HT-29 (cell line): ENCODE measurements at regions not wholly inside any gene's neighbourhood (a gene's known extent, or its start where the extent isn't known, plus 50 kb on each side); places are given as distances from the start of the nearest gene placed in this dataset.

ENCODE experiments used
- DNase-seq: peaks from one replicate; pipeline ENCODE4 v3.0.0-alpha.2; 2015; ENCODE audit warnings: low spot score

DNA sequence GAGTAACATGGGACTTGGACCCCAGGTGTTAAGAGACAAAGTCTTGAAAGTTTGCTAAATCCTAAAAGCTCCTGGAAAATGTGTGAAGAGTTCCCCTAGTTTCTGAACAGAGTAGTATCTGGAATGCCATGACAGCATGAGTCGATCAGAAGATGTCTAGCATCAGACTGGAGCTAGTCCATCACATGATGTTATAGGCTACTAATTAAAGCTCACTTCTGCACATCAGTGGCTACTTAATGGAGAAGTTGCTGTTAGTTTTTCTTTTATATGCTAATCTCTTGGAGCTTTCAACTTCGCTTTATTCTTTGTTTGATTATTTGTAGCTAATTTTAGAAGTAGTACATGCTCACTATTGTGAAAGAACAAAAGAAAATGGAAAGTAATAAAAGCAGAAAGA, 471.3 kb upstream of the KLF4 start:
- DNase-seq, result no peak

DNA sequence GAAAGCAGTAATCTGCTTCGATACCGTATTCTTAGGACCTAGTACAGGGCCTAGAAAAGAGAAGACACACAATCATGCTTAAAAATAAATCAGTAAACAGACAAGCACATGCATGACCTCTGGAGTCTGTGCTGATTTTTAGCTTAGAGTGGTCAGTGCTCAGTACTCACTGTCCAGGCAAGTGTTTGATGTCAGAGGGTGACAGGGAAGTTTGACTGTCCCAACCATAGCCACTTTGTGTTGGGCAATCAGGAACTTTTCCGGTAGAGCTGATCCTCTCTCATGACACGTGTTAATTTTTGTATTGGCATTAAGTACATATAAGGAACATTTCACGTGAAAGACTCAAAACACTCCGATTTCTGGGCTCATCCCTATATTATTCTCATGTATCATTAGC, 464.7 kb upstream of the KLF4 start:
- DNase-seq, result no peak

DNA sequence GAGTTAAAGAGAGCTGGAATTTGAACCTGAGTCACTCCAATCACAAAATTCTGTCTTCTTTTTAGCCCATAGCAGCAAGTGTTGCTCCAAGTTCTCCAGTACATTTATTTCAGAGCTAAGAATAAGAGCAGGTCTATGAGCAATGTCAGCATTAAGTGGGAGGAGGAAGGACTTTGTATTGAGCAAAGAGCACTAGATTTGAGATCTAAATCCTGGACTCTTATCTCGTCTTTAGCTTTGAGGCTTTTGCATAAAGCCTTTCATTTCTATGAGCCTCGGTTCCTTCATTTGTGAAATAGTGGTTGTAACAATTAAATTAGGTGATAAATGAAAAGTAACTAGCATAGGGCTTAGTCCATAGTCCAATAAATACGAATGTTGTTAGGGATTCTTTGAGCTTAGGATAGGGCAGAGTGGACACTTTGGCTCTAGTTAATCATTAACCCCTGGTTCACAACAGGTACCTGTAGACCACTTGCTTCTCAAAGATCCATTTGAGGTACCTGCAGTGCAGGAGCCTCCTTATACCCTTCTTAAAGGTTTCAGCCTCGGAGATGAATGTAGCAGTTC, 464.1 kb upstream of the KLF4 start:
- no peak for DNase-seq

DNA sequence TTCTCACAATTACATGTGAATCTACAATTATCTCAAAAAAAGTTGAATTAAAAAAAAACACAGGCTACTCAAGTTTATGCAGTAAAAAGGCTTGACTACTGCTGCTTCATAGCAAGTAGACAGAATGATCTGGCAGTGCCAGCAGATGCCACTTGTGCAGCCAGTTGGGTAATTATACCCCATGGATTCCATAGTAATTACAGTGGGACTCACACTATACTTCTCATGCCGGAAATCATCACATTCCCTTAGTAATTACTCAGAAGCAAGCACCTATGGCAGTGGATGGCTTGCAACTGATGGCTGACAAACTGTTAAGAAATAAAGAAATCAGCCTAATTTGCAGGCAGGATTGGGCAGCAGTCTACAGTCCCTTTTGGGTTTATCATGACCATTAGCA, 463.2 kb upstream of the KLF4 start:
- no peak for DNase-seq

DNA sequence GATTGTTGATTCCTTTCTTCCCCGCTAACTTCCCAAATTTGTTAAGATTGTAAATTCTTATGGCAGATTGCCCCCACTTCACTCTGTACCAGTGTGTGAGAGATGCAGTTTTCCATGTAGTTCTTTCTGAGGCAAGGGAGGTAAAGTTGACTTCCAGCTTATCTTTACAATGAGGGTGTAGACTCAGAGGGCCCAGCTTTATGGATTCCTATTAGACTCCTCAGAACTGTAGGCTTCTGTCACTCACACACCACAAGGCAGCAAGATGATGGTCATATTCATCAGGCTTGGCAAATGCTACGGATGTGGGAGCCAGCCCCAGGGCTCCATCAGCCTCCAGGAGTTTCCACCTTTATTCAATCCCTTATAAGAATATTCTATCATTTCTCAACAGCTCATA, 461.9 kb upstream of the KLF4 start:
- no peak for DNase-seq

DNA sequence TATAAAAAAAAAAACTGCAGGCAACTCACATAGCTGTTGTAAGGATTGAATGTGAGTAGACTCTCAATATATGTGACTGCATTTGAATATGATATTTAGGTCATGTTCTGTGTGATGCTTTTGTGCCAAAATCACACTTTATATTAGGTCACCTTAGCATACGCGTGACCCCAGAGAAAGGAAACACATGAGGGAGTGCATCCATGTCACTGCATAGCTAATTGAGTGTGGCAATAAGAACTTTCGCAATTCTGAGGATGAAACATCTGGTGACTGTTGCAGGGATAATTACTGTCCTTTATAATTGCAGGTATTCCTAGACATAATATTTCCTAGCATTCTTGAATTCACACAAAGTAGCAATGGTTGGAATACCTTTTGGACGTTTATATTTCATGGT, 459.5 kb upstream of the KLF4 start:
- DNase-seq, result no peak

DNA sequence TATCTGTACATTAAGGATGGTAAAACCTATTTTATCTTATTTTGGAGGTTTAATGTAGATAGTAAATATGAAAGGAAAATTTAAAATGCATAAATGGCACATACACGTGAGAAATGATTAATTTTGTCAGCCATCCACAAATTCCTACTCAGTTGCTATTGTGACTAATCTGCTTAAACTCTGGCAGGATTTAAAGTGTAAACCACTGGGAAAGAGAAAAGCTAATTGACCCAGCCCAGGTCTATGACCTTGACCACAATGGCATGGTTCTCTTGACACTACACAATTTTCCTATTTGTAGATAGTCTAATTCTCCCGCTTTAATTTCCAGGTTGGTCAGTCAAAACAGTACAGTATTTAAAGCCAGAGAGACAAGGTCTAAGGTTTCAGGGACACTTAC, 459.0 kb upstream of the KLF4 start:
- no peak for DNase-seq

DNA sequence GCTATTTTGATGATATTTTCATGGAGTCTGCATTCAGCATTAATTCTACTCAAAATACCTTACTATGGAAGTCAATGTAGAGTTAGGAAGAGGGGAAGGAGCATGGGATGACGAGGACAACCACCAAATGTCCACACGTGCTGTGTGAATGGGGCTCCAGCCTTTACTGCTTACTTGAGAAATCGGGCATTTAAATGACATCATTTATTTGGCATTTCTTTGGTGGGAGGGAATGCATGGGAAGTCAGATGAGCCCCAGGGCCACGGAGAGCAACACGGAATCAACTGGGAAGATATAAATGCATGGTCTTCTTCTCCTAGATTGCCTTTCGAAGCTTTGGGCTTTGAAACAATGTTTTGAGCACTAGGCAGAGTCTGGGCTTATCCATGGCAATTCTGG, 458.5 kb upstream of the KLF4 start:
- DNase-seq, result no peak

DNA sequence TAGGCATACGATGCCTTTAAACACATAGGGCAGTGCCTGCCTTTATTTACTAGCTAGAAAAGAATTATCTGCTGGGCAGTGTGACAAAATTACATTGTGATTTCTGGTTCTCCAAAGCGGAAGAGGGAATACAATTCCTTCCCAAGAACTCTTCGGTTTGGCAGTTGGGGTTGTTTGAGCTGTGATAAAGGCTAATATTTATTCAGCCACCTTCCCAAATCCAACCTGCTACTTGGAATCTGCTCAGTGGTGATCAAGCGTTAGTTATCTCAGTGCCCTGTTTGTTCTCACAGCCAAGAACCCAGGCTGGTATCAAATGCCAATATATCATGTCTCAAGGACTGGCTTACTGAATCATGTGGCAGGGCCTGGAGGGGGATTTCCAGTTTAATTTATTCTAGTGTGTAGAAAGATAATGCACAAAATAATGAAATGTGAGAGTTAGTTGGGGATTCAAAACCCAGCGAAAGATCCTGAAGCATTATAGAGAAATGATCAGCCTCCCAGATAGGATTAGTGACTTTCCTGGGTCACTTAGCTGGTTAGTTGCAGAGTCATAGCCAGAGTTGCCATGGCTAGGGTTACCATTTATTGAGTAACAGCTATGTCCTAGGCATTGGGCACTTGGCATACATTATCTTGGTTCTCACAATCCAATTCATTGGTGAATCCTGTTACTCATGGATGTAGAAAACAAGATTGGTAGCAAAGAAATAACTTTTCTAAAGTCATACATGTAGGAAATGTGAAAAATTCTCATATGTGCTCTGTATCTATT, 457.0 kb upstream of the KLF4 start:
- DNase-seq, result no peak

DNA sequence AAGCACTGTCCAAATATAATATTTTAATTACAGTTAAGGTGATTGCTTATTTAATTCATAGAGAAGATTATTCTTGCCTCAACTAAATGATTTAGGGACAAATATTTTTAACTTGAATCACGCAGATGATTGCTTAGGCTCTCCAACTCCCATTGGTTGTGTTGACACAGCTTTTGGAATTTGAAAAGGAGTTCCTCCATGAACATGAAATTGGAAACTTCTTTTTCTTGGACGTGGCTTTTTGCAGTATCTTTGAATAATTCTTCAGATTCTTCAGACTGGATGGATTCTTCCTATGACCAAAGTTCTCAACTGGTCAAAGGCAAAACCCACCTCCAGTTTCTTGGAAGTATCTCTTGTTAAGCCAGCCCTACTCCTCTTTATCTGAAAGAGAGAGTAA, 456.4 kb upstream of the KLF4 start:
- no peak for DNase-seq

DNA sequence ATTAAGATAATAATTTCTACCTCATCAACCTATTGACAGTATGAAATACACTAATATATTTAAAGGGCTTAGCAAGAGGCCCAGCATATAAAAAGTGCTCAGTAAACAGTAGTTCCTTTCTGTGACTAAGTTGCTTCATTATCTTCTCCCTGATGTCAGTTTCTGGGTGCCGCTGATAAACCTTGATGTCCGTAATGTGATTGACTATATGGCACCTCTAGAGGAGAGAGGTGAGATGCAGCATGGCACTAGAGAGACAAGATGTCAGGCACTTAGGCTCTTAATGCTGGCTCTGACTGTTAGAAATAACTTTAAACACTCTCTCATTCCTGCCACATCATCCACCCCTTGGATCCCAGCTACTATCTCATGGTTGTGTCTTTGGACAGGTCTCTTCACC, 455.9 kb upstream of the KLF4 start:
- no peak for DNase-seq

DNA sequence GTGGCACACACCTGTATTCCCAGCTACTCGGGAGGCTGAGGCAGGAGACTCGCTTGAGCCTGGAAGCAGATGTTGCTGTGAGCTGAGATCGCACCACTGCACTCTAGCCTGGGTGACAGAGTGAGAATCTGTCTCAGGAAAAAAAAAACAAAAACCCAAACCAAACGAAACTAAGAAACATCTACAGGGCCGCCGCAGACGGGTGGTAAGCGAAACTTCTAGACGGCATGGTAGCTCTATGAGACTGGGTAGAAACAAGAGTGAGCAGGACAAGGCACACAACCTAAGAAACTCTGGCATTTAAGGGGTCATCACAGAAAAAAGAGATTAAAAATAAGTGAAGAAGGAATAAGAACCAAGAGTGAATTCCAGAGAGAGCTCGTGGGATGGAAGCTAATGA, 454.8 kb upstream of the KLF4 start:
- DNase-seq, result no peak

DNA sequence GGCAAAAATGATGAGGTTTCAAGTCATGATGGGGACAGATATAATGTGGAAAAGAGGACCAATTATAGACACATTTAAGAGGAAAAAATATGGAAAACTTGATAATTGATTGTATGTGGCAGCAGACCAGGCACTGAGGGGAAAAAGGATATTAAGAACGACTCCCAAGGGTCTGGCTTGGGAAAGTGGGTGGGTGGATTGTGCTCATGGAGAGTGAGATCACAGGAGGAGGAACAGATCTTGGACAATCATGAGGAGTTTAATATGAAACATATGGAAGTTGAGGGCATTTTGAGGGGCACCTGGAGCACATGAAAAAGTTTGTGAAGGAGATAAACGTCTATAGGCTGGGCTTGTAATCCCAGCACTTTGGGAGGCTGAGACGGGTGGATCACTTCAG, 454.3 kb upstream of the KLF4 start:
- no peak for DNase-seq

DNA sequence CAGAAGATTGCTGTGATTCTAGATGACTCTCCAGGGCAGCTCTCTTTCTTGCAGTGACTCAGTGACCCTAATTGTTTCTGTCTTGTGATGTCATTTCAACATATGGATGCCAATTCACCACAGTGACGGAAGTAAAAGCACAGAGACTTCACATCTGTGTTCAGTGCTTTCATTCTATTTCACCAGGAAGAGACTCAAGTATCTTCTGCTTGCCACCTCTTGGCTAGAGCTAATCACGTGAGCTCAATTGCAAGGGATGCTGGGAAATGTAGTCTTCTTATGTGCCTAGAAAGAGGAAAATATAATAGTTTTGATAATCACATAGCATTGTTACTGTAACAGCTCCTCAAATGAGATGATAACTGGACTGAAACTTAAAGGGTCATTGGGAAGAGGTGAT, 453.3 kb upstream of the KLF4 start:
- no peak for DNase-seq

DNA sequence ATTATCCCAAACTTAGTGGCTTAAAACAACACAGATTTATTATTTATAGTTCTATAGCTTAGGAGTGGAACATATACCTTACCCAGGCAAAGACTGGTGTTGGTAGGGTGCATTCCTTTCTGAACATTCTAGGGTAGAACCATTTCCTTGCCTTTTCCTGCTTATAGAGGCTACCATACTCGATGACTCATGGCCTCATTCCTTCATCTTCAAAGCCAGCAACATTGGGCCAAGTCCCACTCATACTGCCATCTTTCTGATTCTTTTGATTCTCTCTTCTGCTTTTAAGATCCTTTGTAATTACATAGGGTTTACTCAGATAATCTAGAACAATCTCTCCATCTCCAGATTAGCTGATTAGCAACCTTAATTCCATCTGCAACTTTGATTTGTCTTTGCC, 452.7 kb upstream of the KLF4 start:
- no peak for DNase-seq

DNA sequence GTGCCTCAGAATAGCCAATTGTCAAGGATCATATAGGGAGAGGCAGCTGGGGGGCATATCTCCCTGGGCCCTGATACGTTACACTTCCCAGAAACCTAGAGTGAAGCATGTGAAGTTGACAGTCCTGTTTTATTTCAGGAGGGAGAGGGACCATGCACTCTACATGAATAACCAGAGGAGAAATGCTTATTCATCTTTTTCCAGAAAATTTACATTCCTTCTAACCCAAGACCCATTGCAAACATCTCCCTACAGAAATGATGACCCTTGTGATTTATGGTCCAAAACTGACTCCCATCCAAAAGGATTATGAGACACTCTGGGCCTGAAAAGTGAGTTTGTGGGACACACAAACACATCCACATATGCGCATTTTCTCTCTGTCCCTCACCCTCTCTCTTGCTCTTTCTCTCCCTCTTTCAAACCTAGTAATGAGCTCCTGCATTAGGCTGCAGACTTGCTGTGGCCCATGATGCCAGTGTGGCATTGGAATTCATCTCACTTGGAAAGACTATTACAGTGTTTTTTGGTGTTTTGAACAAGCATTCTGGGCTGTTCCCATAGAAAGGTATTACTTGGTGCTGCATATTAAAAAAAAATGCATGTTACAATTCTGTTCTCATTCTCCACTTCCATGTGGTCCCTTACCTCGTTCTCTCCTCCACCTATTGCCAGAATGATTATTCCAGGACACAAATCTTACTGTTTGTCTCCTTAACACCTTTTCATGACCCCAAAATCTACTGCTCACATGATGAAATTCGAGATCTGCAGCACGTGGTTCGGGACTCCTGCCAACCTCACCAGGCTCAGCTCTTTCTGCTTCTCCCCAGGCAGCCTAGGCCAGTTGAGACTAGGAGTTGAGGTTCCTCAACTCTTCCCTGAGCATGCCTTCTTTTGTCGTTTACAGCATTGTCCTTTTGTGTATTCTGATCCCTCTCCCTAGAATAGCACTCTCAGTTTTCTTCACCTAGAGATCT, 451.3 kb upstream of the KLF4 start:
- no peak for DNase-seq

DNA sequence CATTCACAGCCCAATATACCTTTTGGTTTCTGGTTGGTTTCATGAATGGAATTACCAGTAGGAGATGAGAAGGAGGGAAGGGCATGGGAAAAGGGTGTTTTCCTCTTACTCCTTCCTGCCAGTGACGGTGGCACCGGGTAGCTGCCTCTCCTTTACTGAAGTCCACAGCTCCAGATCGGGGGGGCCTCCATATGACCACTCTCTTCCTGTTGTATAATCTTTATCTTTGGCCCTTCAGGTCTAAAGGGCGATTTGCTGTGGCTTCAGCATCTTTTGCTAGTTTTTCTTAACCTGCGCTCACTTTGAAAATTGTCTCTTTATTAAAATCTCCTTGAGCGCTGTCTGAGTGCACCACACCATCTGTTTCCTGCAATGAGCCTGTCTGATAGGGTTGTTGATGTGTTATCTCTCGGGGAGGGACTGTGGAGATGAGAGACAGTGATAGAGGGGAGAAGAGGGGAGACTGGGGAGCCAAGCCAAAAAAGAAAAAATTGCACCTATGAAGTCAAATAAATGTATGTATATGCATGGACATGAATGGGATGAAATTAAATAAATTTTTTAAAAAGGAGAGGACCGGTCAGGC, 449.3 kb upstream of the KLF4 start:
- DNase-seq, result no peak

DNA sequence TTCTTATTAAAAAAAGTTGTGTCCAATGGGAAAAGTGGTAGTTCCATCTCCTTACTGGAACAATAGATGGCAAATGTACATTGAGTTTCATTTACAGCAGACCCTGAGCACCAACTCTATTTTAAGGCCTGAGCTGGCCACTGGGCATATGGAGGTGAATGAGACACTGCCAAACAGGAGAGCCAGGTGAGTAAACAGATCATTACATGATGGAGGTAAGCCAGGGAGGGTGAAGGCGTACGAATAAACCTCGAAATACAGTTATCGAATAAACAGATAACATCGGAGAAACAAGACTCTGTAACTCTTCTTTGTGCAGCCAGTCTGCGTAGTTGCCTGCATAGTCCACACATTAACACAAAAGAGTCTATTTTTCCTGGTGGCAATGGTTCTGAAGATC, 446.4 kb upstream of the KLF4 start:
- no peak for DNase-seq

DNA sequence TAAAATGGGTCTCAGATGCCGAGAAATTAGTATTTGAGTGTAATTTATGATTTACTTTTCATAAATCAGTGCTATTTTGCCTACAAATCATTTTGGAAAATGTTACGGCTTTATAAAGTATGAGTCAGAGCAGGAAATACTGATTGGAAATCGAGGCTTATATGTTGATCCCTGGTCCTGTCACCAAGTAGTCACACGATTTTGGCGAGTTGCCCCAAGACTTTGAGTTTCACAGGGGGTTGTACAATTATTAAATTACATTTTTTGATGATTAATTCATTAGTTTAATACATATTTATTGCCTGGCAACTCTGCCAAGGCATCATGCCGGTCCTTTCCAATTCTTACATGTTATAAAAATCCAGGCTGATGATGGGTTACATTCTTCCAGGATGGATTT, 443.9 kb upstream of the KLF4 start:
- DNase-seq, result no peak

DNA sequence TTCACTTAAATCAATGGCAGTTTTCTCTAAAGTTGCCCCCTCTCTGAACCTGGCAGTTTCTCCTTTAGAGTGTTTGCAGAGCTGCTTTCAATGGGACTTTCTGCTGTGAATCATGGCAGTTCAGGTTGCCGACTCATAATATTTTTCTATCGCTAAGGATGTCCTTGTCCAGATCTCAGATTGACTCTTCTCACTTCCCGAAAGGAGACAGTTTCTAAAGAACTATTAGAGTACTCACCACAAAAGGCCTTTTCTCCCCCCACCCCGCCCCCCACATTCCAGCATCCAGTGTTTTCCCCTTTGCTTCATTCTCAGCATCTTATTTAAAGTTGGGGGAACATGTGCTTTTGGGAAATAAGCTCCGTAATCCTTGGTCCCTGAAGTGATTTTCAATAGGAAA, 443.5 kb upstream of the KLF4 start:
- DNase-seq, result no peak

DNA sequence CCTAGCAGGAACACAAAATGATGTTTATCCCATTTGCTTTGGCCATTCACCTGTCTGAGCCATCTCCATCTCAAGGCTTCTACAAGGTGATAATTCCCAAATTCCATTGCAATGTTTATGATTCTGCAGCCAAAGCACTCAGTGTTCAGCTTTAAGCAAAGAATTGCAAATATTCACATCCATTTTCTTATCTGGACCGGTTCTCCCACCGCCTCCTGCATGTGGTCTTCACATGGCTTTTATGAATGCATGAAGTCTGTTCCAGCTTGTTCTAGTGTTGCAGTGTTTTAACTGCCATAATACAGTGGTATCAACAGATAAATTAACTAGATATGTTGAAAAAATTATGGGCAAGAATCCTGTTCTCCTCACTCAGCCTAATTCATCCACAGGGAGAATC, 443.0 kb upstream of the KLF4 start:
- DNase-seq, result no peak

DNA sequence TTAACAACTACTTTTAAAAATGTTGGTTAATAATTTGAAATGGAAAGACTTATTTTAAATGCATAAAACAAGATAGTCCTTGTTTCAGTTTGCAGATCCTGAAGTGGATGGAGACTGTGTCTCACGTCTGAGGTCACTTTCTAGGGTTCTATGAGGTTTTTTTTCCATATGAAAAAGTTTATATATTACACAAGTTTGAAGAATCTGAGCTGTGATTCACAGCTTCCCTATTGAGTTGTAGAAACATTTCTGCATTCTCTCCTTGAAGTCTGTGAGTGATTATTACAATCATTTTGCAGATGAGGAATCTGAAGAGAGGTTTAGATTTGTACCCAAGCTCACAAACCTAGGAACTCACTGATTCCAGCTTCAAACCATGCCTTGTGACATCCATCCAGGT, 442.5 kb upstream of the KLF4 start:
- no peak for DNase-seq
